IMR-90 (cell line): ENCODE measurements at regions not wholly inside any gene's neighbourhood (a gene's known extent, or its start where the extent isn't known, plus 50 kb on each side); places are given as distances from the start of the nearest gene placed in this dataset.

Source experiments
- ATAC-seq: fragments of 200-7000 bp; cut with Tn5 transposase; 2 replicates; pipeline ENCODE4 v1.9.1; 2020; ENCODE audit warnings: low read depth, mild to moderate bottlenecking, moderate library complexity
- BruUV-seq: library from RNA; stranded (reverse); fragments of 400-500 nt; replicated peaks from 2 replicates; lab custom pipeline; 2021; lab: Mats Ljungman, UMichigan
- CTCF ChIA-PET: fragments of 300-600 bp; formaldehyde crosslinking; extraction: SDS; loops from one replicate; lab custom pipeline; 2021; ENCODE audit warnings: antibody characterized with exemption; lab: Yijun Ruan, JAX
- POLR2A ChIA-PET: fragments of 300-600 bp; sonication (Branson Sonifier 250); formaldehyde crosslinking; loops from one replicate; lab custom pipeline; 2022; ENCODE audit warnings: antibody characterized with exemption; ENCODE audit not compliant: unreplicated experiment; lab: Charles Lee
- DNase-seq: peaks from one replicate; pipeline ENCODE4 v3.0.0; 2013
- H2AFZ ChIP-seq: replicated peaks from 2 replicates; pipeline ENCODE3; 2013; ENCODE audit warnings: low read length, mild to moderate bottlenecking; ENCODE audit not compliant: poor library complexity
- H2AK5ac ChIP-seq: 2 replicates; pipeline ENCODE4 v1.6.1; 2013; ENCODE audit warnings: low read depth, low read length, inconsistent platforms
- H2AK9ac ChIP-seq: replicated peaks from 2 replicates; pipeline ENCODE3; 2013; ENCODE audit warnings: mild to moderate bottlenecking, low read depth, low read length, moderate library complexity; ENCODE audit not compliant: poor library complexity
- H2BK120ac ChIP-seq: 2 replicates; pipeline ENCODE4 v1.6.1; 2013; ENCODE audit warnings: low read depth, low read length, inconsistent platforms
- H2BK15ac ChIP-seq: 3 replicates; pipeline ENCODE4 v1.6.1; 2013; ENCODE audit warnings: low read depth, low read length, inconsistent platforms
- H2BK20ac ChIP-seq: 2 replicates; pipeline ENCODE4 v1.6.1; 2013; ENCODE audit warnings: low read depth, mild to moderate bottlenecking, inconsistent platforms, low read length, moderate library complexity
- H2BK5ac ChIP-seq: 2 replicates; pipeline ENCODE4 v1.6.1; 2013; ENCODE audit warnings: mild to moderate bottlenecking, low read depth, low read length, inconsistent platforms; ENCODE audit not compliant: poor library complexity, severe bottlenecking
- H3K14ac ChIP-seq: replicated peaks from 2 replicates; pipeline ENCODE4 v1.6.1; 2013; ENCODE audit warnings: low read depth, low read length, inconsistent platforms
- H3K18ac ChIP-seq: 2 replicates; pipeline ENCODE4 v1.6.1; 2013; ENCODE audit warnings: low read depth, low read length, control low read depth
- H3K23ac ChIP-seq: 2 replicates; pipeline ENCODE4 v1.6.1; 2013; ENCODE audit warnings: low read depth, low read length, inconsistent platforms
- H3K27ac ChIP-seq: 2 replicates; pipeline ENCODE4 v1.5.1; 2013; ENCODE audit warnings: mild to moderate bottlenecking, control low read depth, low read length; ENCODE audit not compliant: insufficient read depth
- H3K27me3 ChIP-seq: 2 replicates; pipeline ENCODE4 v1.6.1; 2013; ENCODE audit warnings: low read length; ENCODE audit not compliant: control insufficient read depth, insufficient read depth
- H3K36me3 ChIP-seq: 2 replicates; pipeline ENCODE4 v1.6.1; 2013; ENCODE audit warnings: low read length, mixed read lengths; ENCODE audit not compliant: control insufficient read depth, insufficient read depth
- H3K4ac ChIP-seq: 2 replicates; pipeline ENCODE4 v1.6.1; 2013; ENCODE audit warnings: low read depth, low read length, inconsistent platforms
- H3K4me1 ChIP-seq: 2 replicates; pipeline ENCODE4 v1.6.1; 2013; ENCODE audit warnings: low read length, mixed read lengths; ENCODE audit not compliant: control insufficient read depth, insufficient read depth
- H3K4me2 ChIP-seq: 2 replicates; pipeline ENCODE4 v1.6.1; 2013; ENCODE audit warnings: low read depth, mild to moderate bottlenecking, control low read depth, low read length, moderate library complexity
- H3K4me3 ChIP-seq: 2 replicates; pipeline ENCODE4 v1.5.1; 2013; ENCODE audit warnings: low read depth, mild to moderate bottlenecking, control low read depth, low read length, moderate library complexity; ENCODE audit not compliant: insufficient read depth
- H3K56ac ChIP-seq: 2 replicates; pipeline ENCODE4 v1.6.1; 2013; ENCODE audit warnings: low read length, inconsistent platforms; ENCODE audit not compliant: insufficient read depth; ENCODE audit errors: extremely low read depth
- H3K79me1 ChIP-seq, 2 experiments: 2 replicates each; pipeline ENCODE4 v1.6.1; 2013; ENCODE audit warnings: low read length in 2 of 2, inconsistent platforms in 1 of 2, low read depth in 1 of 2
- H3K9ac ChIP-seq: 2 replicates; pipeline ENCODE4 v1.6.1; 2013; ENCODE audit warnings: low read depth, low read length, control low read depth
- H3K9me1 ChIP-seq: 2 replicates; pipeline ENCODE4 v1.6.1; 2013; ENCODE audit warnings: low read length, inconsistent platforms; ENCODE audit not compliant: insufficient read depth
- H3K9me3 ChIP-seq: 2 replicates; pipeline ENCODE4 v1.6.1; 2013; ENCODE audit warnings: low read length; ENCODE audit not compliant: control insufficient read depth, insufficient read depth
- H4K20me1 ChIP-seq: 2 replicates; pipeline ENCODE4 v1.6.1; 2013; ENCODE audit warnings: low read length, inconsistent platforms; ENCODE audit not compliant: insufficient read depth
- H4K5ac ChIP-seq: 2 replicates; pipeline ENCODE4 v1.6.1; 2013; ENCODE audit warnings: mild to moderate bottlenecking, low read depth, low read length, control low read depth
- H4K8ac ChIP-seq, 2 experiments: 2 replicates each; pipeline ENCODE4 v1.6.1; 2013; ENCODE audit warnings: low read depth in 2 of 2, low read length in 2 of 2, control low read depth in 1 of 2, inconsistent platforms in 1 of 2
- H4K91ac ChIP-seq: 2 replicates; pipeline ENCODE4 v1.6.1; 2013; ENCODE audit warnings: low read depth, low read length, inconsistent platforms; ENCODE audit not compliant: insufficient read depth
- WGBS, 2 experiments: methylation state at CpG; one replicate each; pipeline versions ENCODE4 v1.1.5 to v1.1.7; 2013; ENCODE audit warnings: missing lambda C conversion rate in 2 of 2; ENCODE audit not compliant: insufficient read length in 1 of 2; ENCODE audit errors: extremely low coverage in 2 of 2; 5-methylcytosine and 5-hydroxymethylcytosine counted together
- dilution Hi-C: fragments of 300-500 bp; cut with HindIII; formaldehyde crosslinking; loops from one replicate; pipeline ENCODE4 v1.14.3; 2018; ENCODE audit warnings: low sequenced_read_pairs; ENCODE audit not compliant: unreplicated experiment
- in situ Hi-C: fragments of 300-500 bp; cut with MboI; formaldehyde crosslinking; loops from 3 replicates; pipeline ENCODE4 v1.14.3; 2019; ENCODE audit warnings: low sequenced_read_pairs, inconsistent platforms, mixed read lengths
- intact Hi-C: fragments of 100-400 bp; cut with micrococcal nuclease; formaldehyde crosslinking; loops from 2 replicates; pipeline ENCODE4 v1.10.0; 2022
- TF ChIP-seq, protein P1 (sequence below): conservative IDR thresholded peaks from 2 replicates; pipeline ENCODE4 v1.5.1; 2012; ENCODE audit warnings: mild to moderate bottlenecking, low read depth, low read length, improper control_type of control experiment

GRCh38 chrX:20507901-20508620 lies 241.4 kb upstream of the RPS6KA3 start:
- Histone ChIP-seq H3K27me3 (no peaks in the 10 kb centered on the region), H3K9me3 (no peaks in the 10 kb centered on the region), H2BK20ac (no peak overlapping the region), H3K9me1 (no peaks in the 10 kb centered on the region), H3K14ac (no peak overlapping the region), H3K9ac (no peak overlapping the region), H2BK120ac (no peak overlapping the region), H4K20me1 (no peaks in the 10 kb centered on the region), H3K4me1 (no peaks in the 10 kb centered on the region), H2AK5ac (no peak overlapping the region), H3K36me3 (no peaks in the 10 kb centered on the region), H2BK15ac (no peak overlapping the region), H2AK9ac (no peak overlapping the region), H3K18ac (no peak overlapping the region), H2AFZ (no peak overlapping the region), H3K27ac (no peak overlapping the region), H4K8ac (no peak overlapping the region), H3K4ac (no peak overlapping the region), H3K4me2 (no peak overlapping the region), H4K91ac (no peak overlapping the region), H3K79me1 (no peaks in the 10 kb centered on the region), H4K5ac (no peak overlapping the region), H3K4me3 (no peak overlapping the region), H2BK5ac (no peak overlapping the region), H3K23ac (no peak overlapping the region), H3K56ac (no peak overlapping the region)
- no TSS peak for BruUV-seq
- intact Hi-C loops = no loop called here
- POLR2A ChIA-PET = no interaction called here
- CTCF ChIA-PET = no interaction called here
- 80% methylated on average over 1 of the region's 2 CpGs; no CpG with 5 or more reads in 1 of the 2 experiments for WGBS, 2 experiments
- dilution Hi-C loops = no loop called here
- in situ Hi-C loops = no loop called here
- TF ChIP-seq, protein P1, sequence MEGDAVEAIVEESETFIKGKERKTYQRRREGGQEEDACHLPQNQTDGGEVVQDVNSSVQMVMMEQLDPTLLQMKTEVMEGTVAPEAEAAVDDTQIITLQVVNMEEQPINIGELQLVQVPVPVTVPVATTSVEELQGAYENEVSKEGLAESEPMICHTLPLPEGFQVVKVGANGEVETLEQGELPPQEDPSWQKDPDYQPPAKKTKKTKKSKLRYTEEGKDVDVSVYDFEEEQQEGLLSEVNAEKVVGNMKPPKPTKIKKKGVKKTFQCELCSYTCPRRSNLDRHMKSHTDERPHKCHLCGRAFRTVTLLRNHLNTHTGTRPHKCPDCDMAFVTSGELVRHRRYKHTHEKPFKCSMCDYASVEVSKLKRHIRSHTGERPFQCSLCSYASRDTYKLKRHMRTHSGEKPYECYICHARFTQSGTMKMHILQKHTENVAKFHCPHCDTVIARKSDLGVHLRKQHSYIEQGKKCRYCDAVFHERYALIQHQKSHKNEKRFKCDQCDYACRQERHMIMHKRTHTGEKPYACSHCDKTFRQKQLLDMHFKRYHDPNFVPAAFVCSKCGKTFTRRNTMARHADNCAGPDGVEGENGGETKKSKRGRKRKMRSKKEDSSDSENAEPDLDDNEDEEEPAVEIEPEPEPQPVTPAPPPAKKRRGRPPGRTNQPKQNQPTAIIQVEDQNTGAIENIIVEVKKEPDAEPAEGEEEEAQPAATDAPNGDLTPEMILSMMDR = no peak
- ATAC-seq (no peak), DNase-seq (no peak)
